Suprapubic skin (tissue), 3 donors: ENCODE measurements at regions not wholly inside any gene's neighbourhood (a gene's known extent, or its start where the extent isn't known, plus 50 kb on each side); places are given as distances from the start of the nearest gene placed in this dataset.

Experiments
- CTCF ChIP-seq, 2 donors: fragments of 200-600 bp in 1 of 2; fragments of 450-650 bp in 1 of 2; sonication (generic) in 1 of 2; IDR thresholded peaks; one replicate each; pipeline ENCODE4 v1.5.1; 2016 to 2019; ENCODE audit warnings: antibody characterized with exemption in 2 of 2, mild to moderate bottlenecking in 1 of 2, moderate library complexity in 1 of 2
- POLR2AphosphoS5 ChIP-seq, 3 donors: sonication (generic); formaldehyde crosslinking; IDR thresholded peaks; one replicate each; pipeline ENCODE4 v1.6.1; 2017; ENCODE audit warnings: antibody characterized with exemption in 3 of 3

- no peak for TF ChIP-seq CTCF (IDR thresholded peaks at IDR 0.05)
- TF ChIP-seq POLR2AphosphoS5 (IDR thresholded peaks at IDR 0.05) = no peak
Measured at GRCh38 chr7:90111-91063, 102.0 kb upstream of the FAM20C start.
